HG02623 (cell line): ENCODE measurements at regions not wholly inside any gene's neighbourhood (a gene's known extent, or its start where the extent isn't known, plus 50 kb on each side); places are given as distances from the start of the nearest gene placed in this dataset.

Experiments
- ATAC-seq: cut with Tn5 transposase; IDR thresholded peaks from one replicate; pipeline ENCODE4 v1.9.1; 2021; ENCODE audit warnings: moderate library complexity; ENCODE audit not compliant: unreplicated experiment

GRCh38 chr15:47412802-47413201, 304.5 kb upstream of the SEMA6D start:
- no peak for ATAC-seq

GRCh38 chr15:47414207-47414606, 303.1 kb upstream of the SEMA6D start:
- no peak for ATAC-seq

DNA sequence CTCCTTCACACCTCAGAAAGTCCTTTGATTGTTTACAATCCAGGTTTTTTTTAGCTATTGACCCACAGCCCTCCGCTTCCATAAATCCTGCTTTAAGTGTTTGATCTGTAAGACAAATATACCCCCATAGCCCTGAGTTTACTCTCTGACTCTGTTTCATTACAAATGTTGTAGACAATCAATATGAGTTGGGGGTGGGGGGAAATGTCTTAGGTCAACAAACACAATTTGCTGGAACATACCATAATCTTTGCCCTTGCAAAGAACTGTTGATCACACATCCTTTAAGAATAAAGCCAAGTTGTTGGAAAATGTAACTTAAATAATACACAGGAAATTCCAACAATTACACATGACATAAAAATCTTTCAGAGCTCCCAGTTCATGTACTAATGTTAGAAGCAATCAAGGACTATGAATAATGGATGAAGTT, 301.8 kb upstream of the SEMA6D start:
- ATAC-seq: no peak

GRCh38 chr15:47422881-47423665, 294.2 kb upstream of the SEMA6D start:
- ATAC-seq: no peak

DNA sequence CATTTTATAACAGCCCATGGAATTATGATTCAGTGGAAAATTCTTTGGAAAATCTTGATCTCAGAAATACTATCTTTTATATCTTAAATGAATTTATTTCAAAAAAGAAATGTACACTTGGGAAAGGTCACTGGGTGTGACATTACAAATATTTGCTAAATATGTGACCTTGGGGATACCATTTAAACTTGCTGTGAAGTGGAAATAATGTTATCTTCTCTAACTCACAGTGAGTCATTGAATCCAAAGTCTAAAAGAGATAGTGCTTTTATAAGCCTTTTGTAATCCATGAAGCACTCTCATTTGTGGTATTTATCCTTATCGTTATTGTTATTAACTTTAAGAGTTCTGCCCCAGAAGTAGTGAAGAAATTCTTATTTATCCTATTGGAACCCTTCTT, 289.8 kb upstream of the SEMA6D start:
- ATAC-seq: no peak

DNA sequence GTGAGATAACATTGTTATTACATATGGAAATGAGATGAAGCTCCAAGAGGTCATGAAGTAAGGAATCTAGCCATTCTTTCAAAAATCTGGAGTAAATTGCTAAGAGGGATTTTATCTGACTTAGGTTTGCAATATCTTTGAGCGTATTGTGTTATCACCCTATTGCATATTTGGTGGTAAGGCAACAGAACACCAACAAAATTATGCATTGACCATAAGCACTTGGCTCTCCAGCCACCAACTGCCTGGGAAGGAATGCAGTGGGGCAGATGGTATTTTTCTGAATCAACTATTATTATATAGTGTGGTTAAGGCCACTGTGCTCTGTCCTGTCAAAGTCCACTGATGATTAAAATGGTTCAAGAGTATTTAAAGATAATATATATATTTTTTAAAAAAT, 287.9 kb upstream of the SEMA6D start:
- no peak for ATAC-seq

DNA sequence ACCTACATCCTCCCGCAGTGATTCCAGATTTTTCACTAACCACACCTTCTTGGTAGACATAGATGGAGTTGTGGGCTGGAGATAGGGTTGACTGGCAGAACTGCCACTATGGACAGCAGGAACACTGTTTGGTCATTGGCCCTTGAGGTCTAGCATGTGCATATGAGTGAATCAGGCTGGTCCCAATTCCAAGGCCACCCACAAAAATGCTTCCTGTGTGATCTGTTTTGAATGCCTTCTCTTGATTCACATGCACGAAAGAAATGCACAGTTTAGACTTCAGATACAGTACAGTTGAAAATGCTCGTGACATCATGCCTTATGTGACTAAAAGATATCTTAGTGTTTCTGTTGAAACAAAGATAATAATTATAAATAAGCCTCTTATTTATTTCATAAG, 285.8 kb upstream of the SEMA6D start:
- ATAC-seq: no peak

GRCh38 chr15:47432826-47433225, 284.5 kb upstream of the SEMA6D start:
- ATAC-seq: no peak

DNA sequence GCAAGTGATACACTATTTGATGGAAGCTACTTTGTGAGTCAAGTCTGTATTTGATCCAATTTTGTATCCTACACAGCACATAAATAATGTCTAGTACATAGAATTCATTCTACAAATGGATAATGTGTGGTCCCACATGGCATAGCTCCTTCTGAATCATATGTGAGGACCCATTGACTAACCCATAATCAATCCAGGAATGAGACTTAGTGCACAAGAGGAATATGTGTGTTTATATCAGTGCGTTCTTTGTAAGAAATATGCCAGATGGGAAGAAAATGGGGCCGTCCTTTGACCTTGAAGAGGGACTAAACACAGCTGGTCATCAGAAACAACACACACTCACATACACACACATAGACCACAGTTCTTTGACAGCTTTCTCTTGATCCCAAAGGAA, 282.7 kb upstream of the SEMA6D start:
- no peak for ATAC-seq

GRCh38 chr15:47437491-47437890, 279.8 kb upstream of the SEMA6D start:
- no peak for ATAC-seq

GRCh38 chr15:47439146-47440111, 277.9 kb upstream of the SEMA6D start:
- no peak for ATAC-seq

GRCh38 chr15:47442371-47442770, 274.9 kb upstream of the SEMA6D start:
- no peak for ATAC-seq

- no peak for ATAC-seq
Observed at GRCh38 chr15:47443839-47444238, 273.5 kb upstream of the SEMA6D start.

- no peak for ATAC-seq
Observed at GRCh38 chr15:47445723-47446392, 271.4 kb upstream of the SEMA6D start.

DNA sequence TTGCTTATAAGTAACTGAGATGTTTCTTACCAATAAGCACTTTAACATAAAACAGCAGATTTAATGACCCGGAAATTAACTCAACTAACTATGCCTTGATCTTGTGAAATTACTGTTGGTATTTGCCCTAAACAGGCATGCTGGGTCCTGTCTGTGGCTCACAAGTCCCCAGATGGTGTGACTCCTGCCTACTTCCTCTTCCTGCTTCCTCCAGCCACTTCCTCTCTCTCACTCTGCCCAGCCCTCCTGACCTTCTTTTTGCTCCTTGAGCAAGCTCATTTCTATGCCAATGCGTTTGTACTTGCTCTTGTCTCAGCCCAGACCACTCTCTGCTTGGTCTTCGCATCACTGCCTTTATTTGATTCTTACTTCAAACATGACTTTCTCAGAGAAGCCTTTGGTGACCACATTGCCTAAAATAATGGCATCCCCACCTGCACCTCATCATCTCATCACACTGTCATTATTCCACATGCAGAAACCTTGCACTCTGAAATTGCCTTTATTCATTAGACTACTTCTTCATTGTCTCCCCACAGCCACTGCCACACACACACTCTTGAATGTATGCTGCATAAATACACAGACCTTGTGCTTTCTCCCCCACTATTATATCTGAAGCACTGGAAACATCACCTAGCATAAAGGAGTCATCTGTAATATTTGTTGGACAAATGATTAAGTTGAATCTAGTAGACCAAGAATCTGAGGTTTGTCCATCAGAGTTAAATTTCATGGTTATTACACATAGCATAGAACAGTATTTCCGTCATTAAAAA, 256.3 kb upstream of the SEMA6D start:
- ATAC-seq: no peak

- ATAC-seq: no peak
Observed at GRCh38 chr15:47461652-47462141, 255.6 kb upstream of the SEMA6D start.

DNA sequence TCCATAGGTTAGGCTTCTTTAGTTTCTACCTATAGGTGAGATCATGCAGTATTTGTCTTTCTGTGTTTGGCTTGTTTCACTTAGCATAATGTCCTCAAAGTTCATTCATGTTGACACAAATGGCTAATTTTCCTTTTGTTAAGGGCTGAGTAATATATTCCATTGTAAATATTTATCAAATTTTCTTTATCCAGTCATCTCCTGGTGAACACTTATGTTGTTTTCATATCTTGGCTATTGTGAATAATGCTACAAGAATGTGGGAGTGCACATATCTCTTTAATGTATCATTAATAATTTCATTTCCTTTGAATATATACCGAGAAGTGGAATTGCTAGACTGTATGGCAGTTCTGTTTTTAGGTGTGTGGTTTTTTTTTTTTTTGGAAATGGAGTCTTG, 250.9 kb upstream of the SEMA6D start:
- no peak for ATAC-seq

GRCh38 chr15:47470983-47471382, 246.3 kb upstream of the SEMA6D start:
- no peak for ATAC-seq

DNA sequence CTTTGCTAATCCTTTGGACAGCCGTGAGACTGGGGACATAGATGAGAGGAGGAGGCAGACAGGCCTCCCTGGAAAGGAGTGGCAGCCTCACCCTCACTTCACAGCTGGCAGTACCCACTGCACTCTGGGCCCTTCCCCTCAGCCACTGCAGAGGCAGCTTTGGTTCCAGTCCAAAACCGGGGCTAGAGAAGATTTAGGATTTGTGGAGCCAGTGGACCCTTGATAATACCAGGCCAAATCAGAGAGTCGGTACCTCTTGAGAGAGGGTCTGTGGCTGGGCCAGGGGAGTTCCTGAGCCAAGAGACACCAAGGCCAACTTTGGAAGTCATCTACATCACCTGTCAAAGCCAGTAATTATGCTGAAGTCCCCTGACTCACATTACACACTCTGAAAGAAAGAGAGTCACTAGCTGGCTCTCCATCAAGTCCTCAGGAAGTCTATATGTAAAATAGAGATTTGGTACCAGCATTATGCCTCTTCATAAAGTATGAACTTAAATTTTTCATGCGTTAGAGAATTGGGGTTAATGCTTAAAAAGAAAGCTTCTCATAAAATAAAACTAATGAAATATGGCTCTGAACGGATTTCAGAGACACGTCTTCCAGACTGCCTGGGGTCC, 244.1 kb upstream of the SEMA6D start:
- ATAC-seq: no peak

DNA sequence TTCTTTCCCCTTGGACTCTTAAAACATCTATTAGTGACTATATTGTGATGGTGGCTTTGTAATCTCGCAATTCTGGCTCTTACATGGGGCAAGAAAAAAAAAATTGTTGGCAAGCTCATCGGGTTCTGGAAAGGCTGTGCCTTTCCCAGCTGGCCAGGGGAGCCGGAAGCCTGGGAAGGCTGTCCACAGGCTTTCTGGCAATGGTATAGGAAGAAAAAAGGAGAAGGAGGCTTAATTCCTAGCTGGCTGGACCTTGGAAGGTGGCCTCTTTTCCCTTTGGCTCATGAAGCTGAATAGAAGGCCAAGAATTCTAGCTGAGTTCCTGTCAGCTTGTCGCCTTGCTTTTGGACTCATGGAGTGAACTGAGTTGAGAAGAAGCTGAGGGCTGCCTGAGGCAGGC, 243.5 kb upstream of the SEMA6D start:
- no peak for ATAC-seq
